WTC11 (cell line): ENCODE measurements at regions not wholly inside any gene's neighbourhood (a gene's known extent, or its start where the extent isn't known, plus 50 kb on each side); places are given as distances from the start of the nearest gene placed in this dataset.

ENCODE experiments used
- ATAC-seq: fragments of 200-7000 bp; cut with Tn5 transposase; 2 replicates; pipeline ENCODE4 v1.10.0; 2021; ENCODE audit warnings: mild to moderate bottlenecking, moderate library complexity
- CTCF ChIA-PET: fragments of 300-600 bp; sonication (Branson Sonifier 250); formaldehyde crosslinking; loops from one replicate; lab custom pipeline; 2021; ENCODE audit warnings: antibody characterized with exemption; lab: Charles Lee
- POLR2A ChIA-PET: fragments of 350-600 bp; sonication (Branson Sonifier 250); formaldehyde crosslinking; loops from one replicate; lab custom pipeline; 2021; ENCODE audit warnings: antibody characterized with exemption; lab: Charles Lee
- DNase-seq: peaks from one replicate; pipeline ENCODE4 v3.0.0; 2021; ENCODE audit warnings: low spot score
- H3K27ac Mint-ChIP-seq: 2 replicates; pipeline ENCODE4 v1.8.0; 2021; ENCODE audit warnings: mixed read lengths
- H3K27me3 Mint-ChIP-seq: 2 replicates; pipeline ENCODE4 v1.8.0; 2021; ENCODE audit warnings: low read depth, mild to moderate bottlenecking, moderate library complexity, mixed read lengths
- H3K36me3 Mint-ChIP-seq: 2 replicates; pipeline ENCODE4 v1.8.0; 2021; ENCODE audit warnings: mixed read lengths
- H3K4me1 Mint-ChIP-seq: 2 replicates; pipeline ENCODE4 v1.8.0; 2022; ENCODE audit warnings: mixed read lengths
- H3K4me3 Mint-ChIP-seq: 2 replicates; pipeline ENCODE4 v1.8.0; 2021; ENCODE audit warnings: mild to moderate bottlenecking, moderate library complexity, mixed read lengths
- H3K9me3 Mint-ChIP-seq: 2 replicates; pipeline ENCODE4 v1.8.0; 2021; ENCODE audit warnings: mixed read lengths
- ATF2 ChIP-seq: sonication (generic); formaldehyde crosslinking; IDR thresholded peaks from 2 replicates; pipeline ENCODE4 v1.8.1; 2022; ENCODE audit warnings: low read depth, missing genetic modification reagents, borderline replicate concordance
- ETV6 ChIP-seq: sonication (generic); formaldehyde crosslinking; IDR thresholded peaks from 2 replicates; pipeline ENCODE4 v1.8.1; 2022; ENCODE audit warnings: mild to moderate bottlenecking, missing genetic modification reagents
- HMGA2 ChIP-seq: fragments of 250-450 bp; sonication (Bioruptor Pico); IDR thresholded peaks from 2 replicates; pipeline ENCODE4 v1.4.0; 2021; ENCODE audit warnings: mild to moderate bottlenecking, moderate library complexity
- MLX ChIP-seq: sonication (generic); formaldehyde crosslinking; IDR thresholded peaks from 2 replicates; pipeline ENCODE4 v1.8.1; 2023; ENCODE audit warnings: mild to moderate bottlenecking, missing genetic modification reagents, moderate library complexity
- MYBL2 ChIP-seq: sonication (generic); formaldehyde crosslinking; IDR thresholded peaks from 2 replicates; pipeline ENCODE4 v1.8.1; 2023; ENCODE audit warnings: mild to moderate bottlenecking, moderate library complexity, missing genetic modification reagents
- NR2C2 ChIP-seq: sonication (generic); formaldehyde crosslinking; IDR thresholded peaks from 2 replicates; pipeline ENCODE4 v1.8.0; 2022; ENCODE audit warnings: mild to moderate bottlenecking, missing genetic modification reagents
- ZNF138 ChIP-seq: sonication (generic); formaldehyde crosslinking; conservative IDR thresholded peaks from 2 replicates; pipeline ENCODE4 v1.8.1; 2022; ENCODE audit warnings: mild to moderate bottlenecking, moderate library complexity, missing genetic modification reagents
- TF ChIP-seq, protein P1 (sequence below): fragments of 250-450 bp; sonication (Bioruptor Pico); IDR thresholded peaks from 2 replicates; pipeline ENCODE4 v1.9.0; 2021; ENCODE audit warnings: mild to moderate bottlenecking
- TF ChIP-seq, protein P2 (sequence below): fragments of 200-600 bp; IDR thresholded peaks from 2 replicates; pipeline ENCODE4 v1.8.0; 2022; ENCODE audit warnings: antibody characterized with exemption
- TF ChIP-seq, protein P3 (sequence below): sonication (generic); formaldehyde crosslinking; IDR thresholded peaks from 2 replicates; pipeline ENCODE4 v1.8.1; 2023; ENCODE audit warnings: mild to moderate bottlenecking, moderate library complexity, missing genetic modification reagents

- no peaks in the 10 kb centered on the region for H3K27me3 Mint-ChIP-seq
- no peak overlapping the region for H3K27ac Mint-ChIP-seq
- no peak for DNase-seq
- CTCF ChIA-PET: interaction anchor here (0.9 to 1.7 kb wide), 13 partner anchors 11 to 861 kb away, joined by 3 to 35 read pairs (median 3); no protein-coding TSS in a partner anchor
- POLR2A ChIA-PET: interaction anchor here (0.5 kb wide), 1 partner anchor 246 kb away, joined by 3 read pairs; no protein-coding TSS in a partner anchor
- H3K4me1 Mint-ChIP-seq: no peaks in the 10 kb centered on the region
- no peaks in the 10 kb centered on the region for H3K36me3 Mint-ChIP-seq
- peak; percentile 100 for ATAC-seq
- no peak overlapping the region for H3K4me3 Mint-ChIP-seq
- H3K9me3 Mint-ChIP-seq: 0 out of 2 replicates have a peak, but pooled peaks cover 4% of the 10 kb centered on the region
- TF ChIP-seq, protein P1, sequence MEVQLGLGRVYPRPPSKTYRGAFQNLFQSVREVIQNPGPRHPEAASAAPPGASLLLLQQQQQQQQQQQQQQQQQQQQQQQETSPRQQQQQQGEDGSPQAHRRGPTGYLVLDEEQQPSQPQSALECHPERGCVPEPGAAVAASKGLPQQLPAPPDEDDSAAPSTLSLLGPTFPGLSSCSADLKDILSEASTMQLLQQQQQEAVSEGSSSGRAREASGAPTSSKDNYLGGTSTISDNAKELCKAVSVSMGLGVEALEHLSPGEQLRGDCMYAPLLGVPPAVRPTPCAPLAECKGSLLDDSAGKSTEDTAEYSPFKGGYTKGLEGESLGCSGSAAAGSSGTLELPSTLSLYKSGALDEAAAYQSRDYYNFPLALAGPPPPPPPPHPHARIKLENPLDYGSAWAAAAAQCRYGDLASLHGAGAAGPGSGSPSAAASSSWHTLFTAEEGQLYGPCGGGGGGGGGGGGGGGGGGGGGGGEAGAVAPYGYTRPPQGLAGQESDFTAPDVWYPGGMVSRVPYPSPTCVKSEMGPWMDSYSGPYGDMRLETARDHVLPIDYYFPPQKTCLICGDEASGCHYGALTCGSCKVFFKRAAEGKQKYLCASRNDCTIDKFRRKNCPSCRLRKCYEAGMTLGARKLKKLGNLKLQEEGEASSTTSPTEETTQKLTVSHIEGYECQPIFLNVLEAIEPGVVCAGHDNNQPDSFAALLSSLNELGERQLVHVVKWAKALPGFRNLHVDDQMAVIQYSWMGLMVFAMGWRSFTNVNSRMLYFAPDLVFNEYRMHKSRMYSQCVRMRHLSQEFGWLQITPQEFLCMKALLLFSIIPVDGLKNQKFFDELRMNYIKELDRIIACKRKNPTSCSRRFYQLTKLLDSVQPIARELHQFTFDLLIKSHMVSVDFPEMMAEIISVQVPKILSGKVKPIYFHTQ (CRISPR knock-in tag): no peak
- TF ChIP-seq MLX (CRISPR knock-in tag): no peak
- TF ChIP-seq, protein P2, sequence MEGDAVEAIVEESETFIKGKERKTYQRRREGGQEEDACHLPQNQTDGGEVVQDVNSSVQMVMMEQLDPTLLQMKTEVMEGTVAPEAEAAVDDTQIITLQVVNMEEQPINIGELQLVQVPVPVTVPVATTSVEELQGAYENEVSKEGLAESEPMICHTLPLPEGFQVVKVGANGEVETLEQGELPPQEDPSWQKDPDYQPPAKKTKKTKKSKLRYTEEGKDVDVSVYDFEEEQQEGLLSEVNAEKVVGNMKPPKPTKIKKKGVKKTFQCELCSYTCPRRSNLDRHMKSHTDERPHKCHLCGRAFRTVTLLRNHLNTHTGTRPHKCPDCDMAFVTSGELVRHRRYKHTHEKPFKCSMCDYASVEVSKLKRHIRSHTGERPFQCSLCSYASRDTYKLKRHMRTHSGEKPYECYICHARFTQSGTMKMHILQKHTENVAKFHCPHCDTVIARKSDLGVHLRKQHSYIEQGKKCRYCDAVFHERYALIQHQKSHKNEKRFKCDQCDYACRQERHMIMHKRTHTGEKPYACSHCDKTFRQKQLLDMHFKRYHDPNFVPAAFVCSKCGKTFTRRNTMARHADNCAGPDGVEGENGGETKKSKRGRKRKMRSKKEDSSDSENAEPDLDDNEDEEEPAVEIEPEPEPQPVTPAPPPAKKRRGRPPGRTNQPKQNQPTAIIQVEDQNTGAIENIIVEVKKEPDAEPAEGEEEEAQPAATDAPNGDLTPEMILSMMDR: peak; percentile 26; the same call in 1 of the 2 replicates
- no peak for TF ChIP-seq NR2C2
- no peak for TF ChIP-seq HMGA2 (CRISPR knock-in tag)
Observed at GRCh38 chr4:23614284-23614892, 275.5 kb downstream of the PPARGC1A start.

GRCh38 chr4:23613782-23614181, 276.1 kb downstream of the PPARGC1A start:
- Mint-ChIP-seq H3K4me3 (no peak overlapping the region), H3K27ac (no peak overlapping the region), H3K9me3 (0 out of 2 replicates have a peak, but pooled peaks cover 4% of the 10 kb centered on the region), H3K36me3 (no peaks in the 10 kb centered on the region), H3K27me3 (no peaks in the 10 kb centered on the region), H3K4me1 (no peaks in the 10 kb centered on the region)
- ChIA-PET POLR2A (interaction anchor here (0.5 kb wide), 1 partner anchor 245 kb away, joined by 3 read pairs; no protein-coding TSS in a partner anchor), CTCF (interaction anchor here (0.9 to 1.7 kb wide), 10 partner anchors 18 to 861 kb away, joined by 3 to 35 read pairs (median 4); no protein-coding TSS in a partner anchor)
- ATAC-seq (no peak), DNase-seq (no peak)
- TF ChIP-seq MYBL2 (CRISPR knock-in tag): no peak

- Mint-ChIP-seq H3K4me3 (no peak overlapping the region), H3K27me3 (no peaks in the 10 kb centered on the region), H3K36me3 (no peaks in the 10 kb centered on the region), H3K27ac (no peak overlapping the region), H3K4me1 (no peaks in the 10 kb centered on the region), H3K9me3 (peaks cover 22% of the 10 kb centered on the region)
- TF ChIP-seq ZNF138 (CRISPR knock-in tag): no peak
- TF ChIP-seq ETV6 (CRISPR knock-in tag): no peak
- TF ChIP-seq ATF2: no peak
- TF ChIP-seq, protein P3, sequence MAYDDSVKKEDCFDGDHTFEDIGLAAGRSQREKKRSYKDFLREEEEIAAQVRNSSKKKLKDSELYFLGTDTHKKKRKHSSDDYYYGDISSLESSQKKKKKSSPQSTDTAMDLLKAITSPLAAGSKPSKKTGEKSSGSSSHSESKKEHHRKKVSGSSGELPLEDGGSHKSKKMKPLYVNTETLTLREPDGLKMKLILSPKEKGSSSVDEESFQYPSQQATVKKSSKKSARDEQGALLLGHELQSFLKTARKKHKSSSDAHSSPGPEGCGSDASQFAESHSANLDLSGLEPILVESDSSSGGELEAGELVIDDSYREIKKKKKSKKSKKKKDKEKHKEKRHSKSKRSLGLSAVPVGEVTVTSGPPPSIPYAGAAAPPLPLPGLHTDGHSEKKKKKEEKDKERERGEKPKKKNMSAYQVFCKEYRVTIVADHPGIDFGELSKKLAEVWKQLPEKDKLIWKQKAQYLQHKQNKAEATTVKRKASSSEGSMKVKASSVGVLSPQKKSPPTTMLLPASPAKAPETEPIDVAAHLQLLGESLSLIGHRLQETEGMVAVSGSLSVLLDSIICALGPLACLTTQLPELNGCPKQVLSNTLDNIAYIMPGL (CRISPR knock-in tag): no peak
- no peak for ATAC-seq
- ChIA-PET CTCF (no interaction called here), POLR2A (no interaction called here)
- no peak for DNase-seq
Observed at GRCh38 chr4:23602720-23603119, 287.1 kb downstream of the PPARGC1A start.
